HG03108 (cell line): ENCODE measurements at regions not wholly inside any gene's neighbourhood (a gene's known extent, or its start where the extent isn't known, plus 50 kb on each side); places are given as distances from the start of the nearest gene placed in this dataset.
"Not testable (repeated sequence)": the region's sequence is repeated elsewhere in the genome, so short reads cannot be mapped to it uniquely, and the experiment has no call there.

Experiments used
- ATAC-seq: cut with Tn5 transposase; IDR thresholded peaks from one replicate; pipeline ENCODE4 v1.9.1; 2021; ENCODE audit warnings: moderate library complexity; ENCODE audit not compliant: unreplicated experiment

- ATAC-seq = no peak
Observed at GRCh38 chr10:61052469-61053205, 108.7 kb upstream of the RHOBTB1 start.

- ATAC-seq = no peak
Observed at GRCh38 chr10:61051344-61051743, 107.4 kb upstream of the RHOBTB1 start.

- ATAC-seq = no peak
Observed at GRCh38 chr10:61050120-61050745, 106.2 kb upstream of the RHOBTB1 start.

- ATAC-seq = no peak
Observed at GRCh38 chr10:61049386-61049785, 105.4 kb upstream of the RHOBTB1 start.

- ATAC-seq = no peak
Observed at GRCh38 chr10:61047788-61048560, 104.0 kb upstream of the RHOBTB1 start.

DNA sequence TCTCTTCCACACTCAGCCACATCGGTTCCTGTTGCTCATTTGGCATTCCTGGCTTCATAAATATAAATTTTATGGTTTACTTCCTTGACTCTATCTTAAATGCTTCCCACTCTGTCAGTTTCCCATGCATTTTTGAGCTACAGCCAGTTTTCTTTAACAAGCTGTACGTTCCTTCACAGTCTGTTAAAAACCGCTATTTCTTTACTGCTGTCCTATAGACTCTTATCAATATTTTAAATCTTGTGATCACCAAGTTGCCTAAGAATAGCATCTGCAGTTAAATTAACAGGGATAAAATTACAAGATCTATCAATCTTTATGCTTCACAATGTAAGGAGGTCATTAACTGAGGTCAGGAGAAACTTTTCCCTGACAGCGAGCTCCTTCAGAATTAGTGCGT, 103.1 kb upstream of the RHOBTB1 start:
- ATAC-seq = no peak

DNA sequence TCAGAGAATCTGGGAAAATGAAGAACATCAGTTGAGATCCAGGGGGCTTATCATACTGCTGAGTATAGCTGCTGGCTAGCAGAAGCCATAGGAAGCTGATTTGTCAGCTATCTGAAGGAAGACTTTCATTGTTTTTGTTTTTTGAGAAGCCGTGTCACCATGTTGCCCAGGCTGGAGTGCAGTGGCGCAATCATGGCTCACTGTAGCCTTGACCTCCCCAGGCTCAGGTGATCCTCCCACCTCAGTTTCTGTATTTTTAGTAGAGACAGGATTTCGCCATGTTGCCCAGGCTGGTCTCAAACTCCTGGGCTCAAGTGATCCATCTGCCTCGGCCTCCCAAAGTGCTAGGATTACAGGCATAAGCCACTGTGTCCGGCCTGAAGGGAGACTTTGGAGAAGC, 101.5 kb upstream of the RHOBTB1 start:
- not testable (repeated sequence) for ATAC-seq

DNA sequence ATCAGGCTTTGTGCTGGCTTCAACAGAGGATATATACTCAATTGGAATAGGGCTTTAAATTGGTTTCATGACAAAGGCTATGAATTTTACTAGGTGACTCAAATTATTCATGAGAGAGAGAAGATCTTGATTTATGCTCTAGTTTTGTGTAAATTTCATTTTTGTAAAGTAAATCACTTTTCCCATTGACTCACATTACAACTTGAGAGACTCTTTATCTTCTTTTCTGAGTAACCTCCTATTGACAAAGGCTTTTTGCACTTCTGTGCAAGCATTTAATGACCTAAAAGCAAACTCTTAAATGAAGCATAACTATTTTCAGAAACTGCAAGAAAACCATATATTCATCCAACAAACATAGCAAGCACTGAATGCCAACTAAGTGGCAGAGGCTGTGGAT, 98.5 kb upstream of the RHOBTB1 start:
- no peak for ATAC-seq

DNA sequence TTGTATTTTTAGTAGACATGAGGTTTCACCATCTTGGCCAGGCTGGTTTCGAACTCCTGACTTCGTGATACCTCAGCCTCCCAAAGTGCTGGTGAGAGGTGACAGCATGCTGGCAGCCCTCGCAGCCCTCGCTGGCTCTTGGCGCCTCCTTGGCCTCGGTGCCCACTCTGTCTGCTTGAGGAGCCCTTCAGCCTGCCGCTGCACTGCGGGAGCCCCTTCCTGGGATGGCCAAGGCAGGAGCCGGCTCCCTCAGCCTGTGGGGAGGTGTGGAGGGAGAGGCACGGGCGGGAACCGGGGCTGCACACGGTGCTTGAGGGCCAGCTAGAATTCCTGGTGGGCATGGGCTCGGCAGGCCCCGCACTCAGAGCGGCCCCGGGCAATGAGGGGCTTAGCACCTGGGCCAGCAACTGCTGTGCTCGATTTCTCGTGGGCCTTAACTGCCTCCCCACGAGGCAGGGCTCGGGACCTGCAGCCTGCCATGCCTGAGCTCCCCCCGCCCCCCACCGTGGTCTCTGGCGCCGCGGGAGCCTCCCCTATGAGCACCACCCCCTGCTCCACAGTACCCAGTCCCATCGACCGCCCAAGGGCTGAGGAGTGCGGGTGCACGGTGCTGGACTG, 96.5 kb upstream of the RHOBTB1 start:
- no peak for ATAC-seq

DNA sequence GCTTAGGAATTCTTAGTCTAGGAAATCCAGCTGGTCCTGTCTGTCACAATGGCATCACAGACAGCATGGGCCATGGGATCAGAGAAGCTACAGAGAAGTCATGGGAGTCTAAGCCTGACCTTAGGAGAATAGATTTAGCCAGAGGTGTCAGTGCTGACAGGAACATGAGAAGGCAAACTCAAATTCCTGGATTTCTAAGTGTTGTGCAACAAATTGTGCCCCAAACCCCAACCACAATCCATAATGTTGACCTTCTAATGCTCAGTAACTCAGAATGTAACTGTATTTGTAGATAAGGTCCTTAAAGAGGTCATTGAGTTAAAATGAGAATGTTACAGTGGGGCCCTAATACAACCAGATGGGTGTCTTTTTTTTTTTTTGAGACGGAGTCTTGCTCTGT, 95.9 kb upstream of the RHOBTB1 start:
- ATAC-seq = no peak

DNA sequence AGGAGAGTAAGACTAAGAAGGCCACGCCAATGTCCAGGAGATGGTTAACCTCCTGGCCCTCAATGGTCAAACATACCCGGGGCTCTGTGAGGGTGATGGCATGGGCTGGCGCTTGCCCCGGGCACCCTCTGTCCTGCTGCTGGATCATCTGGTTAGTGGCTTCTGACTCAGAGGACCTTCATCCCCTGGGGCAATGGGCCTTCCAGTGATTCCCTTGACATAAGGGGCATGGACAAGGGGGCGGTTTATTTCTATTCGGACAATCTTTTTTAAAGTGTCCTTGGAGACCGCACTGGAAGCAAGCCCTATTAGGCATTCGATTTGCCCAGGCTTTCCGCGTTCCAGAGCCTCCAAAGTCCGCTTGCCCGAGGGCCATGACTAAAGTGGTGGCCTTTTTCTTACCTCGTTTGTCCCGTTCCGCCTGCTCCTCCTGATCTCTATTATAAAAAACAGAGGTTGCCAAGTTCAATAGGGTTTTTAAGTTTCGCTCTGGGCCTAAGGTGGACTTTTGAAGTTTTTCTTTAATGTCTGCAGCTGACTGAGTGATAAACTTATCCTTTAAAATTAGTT, 93.4 kb upstream of the RHOBTB1 start:
- ATAC-seq = not testable (repeated sequence)

DNA sequence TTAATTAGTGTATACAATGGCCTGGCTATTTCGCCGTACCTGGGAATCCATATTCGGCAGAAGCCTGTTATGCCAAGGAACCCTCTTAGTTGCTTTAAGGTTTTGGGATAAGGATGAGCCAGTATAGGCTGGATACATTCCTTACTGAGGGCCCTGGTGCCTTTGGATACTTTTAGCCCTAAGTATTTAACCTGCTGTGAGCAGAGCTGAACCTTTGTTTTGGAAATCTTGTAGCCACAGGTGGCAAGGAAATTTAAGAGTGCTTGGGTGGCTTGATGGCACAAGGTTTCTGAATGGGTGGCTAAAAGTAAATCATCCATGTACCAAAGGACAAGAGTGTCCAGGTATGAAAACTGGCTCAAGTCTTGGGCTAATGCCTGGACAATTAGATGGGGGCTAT, 92.2 kb upstream of the RHOBTB1 start:
- not testable (repeated sequence) for ATAC-seq

- no peak for ATAC-seq
Observed at GRCh38 chr10:61031341-61031740, 87.4 kb upstream of the RHOBTB1 start.

GRCh38 chr10:61029411-61029810, 85.4 kb upstream of the RHOBTB1 start:
- no peak for ATAC-seq

DNA sequence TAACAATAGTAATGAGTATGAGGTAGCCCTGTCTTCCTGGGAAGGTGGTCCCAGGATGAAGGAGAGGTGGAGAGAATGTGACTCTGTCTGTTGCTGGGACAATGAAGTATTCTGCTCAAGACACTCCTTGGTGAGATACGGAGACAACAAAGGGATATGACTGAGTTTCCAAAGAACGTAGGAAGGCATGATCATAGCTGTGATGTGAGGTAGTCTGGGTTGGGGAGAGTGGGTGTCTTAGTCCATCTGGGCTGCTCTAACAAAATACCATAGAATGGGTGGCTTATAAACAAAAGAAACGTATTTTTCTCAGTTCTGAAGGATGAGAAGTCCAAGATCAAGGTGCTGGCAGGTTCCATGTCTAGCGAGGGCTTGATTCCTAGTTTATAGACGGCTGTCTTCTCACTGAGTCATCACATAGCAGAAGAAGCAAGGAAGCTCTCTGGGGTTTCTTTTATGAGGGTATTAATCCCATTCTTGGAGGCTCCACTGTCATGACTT, 84.9 kb upstream of the RHOBTB1 start:
- no peak for ATAC-seq

GRCh38 chr10:61024856-61025201, 80.8 kb upstream of the RHOBTB1 start:
- no peak for ATAC-seq

- no peak for ATAC-seq
Observed at GRCh38 chr10:61024151-61024855, 80.3 kb upstream of the RHOBTB1 start.

- no peak for ATAC-seq
Observed at GRCh38 chr10:61023053-61023452, 79.1 kb upstream of the RHOBTB1 start.

DNA sequence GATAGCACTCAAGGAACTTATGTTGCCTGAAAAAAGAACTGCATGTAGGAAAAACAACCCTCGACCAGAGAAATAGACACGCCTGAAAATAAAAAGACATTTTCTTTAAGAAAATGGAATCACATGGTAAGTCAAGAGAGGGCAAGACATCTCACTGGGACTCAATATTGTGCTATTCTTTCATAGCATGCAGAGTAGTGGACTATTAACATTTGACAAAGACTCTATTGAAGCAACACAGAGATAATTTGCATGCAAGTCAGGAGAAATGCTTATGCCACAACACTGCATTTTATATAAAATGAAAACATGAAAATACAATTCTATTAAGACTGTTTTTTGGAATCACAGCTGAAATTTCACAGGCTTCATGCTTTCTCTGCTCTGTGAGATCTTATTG, 77.9 kb upstream of the RHOBTB1 start:
- ATAC-seq = no peak

DNA sequence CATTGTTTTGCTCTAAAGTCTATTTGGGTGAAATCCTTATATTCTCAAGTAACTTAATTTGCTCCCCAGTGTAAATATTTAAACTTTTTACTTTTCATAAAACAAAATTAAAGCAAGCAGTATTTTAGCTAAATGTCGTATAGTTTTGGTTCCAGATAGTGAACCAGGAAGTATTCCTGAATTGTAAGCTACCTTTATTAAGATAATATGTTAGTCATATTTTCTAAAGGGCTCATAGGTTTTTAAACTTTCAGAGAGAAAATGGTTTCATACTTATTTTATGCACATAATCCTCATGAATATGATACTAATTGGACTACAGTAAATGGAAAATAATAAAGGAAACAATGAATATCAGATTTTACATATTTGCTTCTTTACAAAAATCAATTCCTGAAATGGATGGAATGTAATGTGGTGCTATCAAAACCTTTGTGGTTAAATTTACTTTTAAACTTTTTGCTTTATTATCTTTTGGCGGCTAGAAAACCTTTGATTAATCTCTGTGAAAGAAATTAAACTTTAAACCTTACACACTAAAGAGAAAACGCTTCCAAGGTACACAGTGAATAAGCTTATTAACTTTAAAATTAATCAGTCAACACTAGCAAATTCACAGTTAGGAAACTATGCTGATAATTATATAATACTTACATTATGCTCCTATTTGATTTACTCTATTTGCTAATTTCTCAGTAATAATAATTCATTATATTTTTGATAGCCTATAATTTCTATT, 76.6 kb upstream of the RHOBTB1 start:
- ATAC-seq = no peak
